ENCODE measurements at regions not wholly inside any gene's neighbourhood (a gene's known extent, or its start where the extent isn't known, plus 50 kb on each side); places are given as distances from the start of the nearest gene placed in this dataset.

DNA sequence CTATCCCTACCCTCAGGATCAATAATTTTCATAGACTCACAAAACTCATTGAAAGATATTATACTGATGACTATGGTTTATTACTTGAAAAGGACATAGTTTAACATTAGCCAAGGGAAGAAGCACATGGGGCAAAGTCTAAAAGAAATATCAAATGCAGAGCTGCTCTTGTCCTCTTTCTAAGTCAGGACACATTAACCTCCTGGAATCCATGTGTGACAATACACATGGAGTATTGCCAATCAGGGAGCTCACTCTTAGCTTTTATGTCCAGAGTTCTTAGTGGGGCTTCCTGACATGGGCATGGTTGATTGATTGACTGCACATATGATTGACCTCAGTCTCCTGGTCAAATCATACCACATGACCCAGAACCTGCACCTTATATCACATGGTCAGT lies 165.5 kb upstream of the COX7C start:
- no peaks in the 10 kb centered on the region for H3K4me1 ChIP-seq (ENCODE audit: control insufficient read depth, insufficient read depth, low read length)
- no peak for ATAC-seq
- ChIA-PET CTCF (no interaction called here), POLR2A (no interaction called here)
- intact Hi-C loops (cut with micrococcal nuclease; ENCODE audit: unreplicated experiment) (no loop called here), in situ Hi-C loops (cut with HindIII; ENCODE audit: low pct_unique_long_range_greater_than_20kb, low sequenced_read_pairs) (no loop called here)
- DNase-seq (ENCODE audit: low read depth, low spot score), result no peak
- H3K27ac ChIP-seq (ENCODE audit: low read length), result no peak overlapping the region
- H3K4me3 ChIP-seq (ENCODE audit: low read depth in 2 of 2, low read length in 2 of 2), result no peak overlapping the region
- no peaks in the 10 kb centered on the region for H3K36me3 ChIP-seq (ENCODE audit: control insufficient read depth, insufficient read depth, low read length)
- H3K9me3 ChIP-seq (ENCODE audit: control insufficient read depth, insufficient read depth, low read depth, low read length), result no peaks in the 10 kb centered on the region
- no TSS peak for BruUV-seq (replicated peaks)
- no peaks in the 10 kb centered on the region for H3K27me3 ChIP-seq (ENCODE audit: control insufficient read depth, insufficient read depth, low read length)
- no peak for TF ChIP-seq SIN3A (IDR thresholded peaks at IDR 0.05; ENCODE audit: borderline replicate concordance, insufficient read depth, low read depth, low read length)
- TF ChIP-seq REST (IDR thresholded peaks at IDR 0.05; ENCODE audit: insufficient read depth in 1 of 2, low read depth in 2 of 2, low read length in 1 of 2), result no peak
- no peak for TF ChIP-seq TCF7L2 (IDR thresholded peaks at IDR 0.05; ENCODE audit: low read depth, low read length)
- no peak for TF ChIP-seq POLR2AphosphoS5 (IDR thresholded peaks at IDR 0.05; ENCODE audit: low read depth, low read length)
- TF ChIP-seq, protein P1, sequence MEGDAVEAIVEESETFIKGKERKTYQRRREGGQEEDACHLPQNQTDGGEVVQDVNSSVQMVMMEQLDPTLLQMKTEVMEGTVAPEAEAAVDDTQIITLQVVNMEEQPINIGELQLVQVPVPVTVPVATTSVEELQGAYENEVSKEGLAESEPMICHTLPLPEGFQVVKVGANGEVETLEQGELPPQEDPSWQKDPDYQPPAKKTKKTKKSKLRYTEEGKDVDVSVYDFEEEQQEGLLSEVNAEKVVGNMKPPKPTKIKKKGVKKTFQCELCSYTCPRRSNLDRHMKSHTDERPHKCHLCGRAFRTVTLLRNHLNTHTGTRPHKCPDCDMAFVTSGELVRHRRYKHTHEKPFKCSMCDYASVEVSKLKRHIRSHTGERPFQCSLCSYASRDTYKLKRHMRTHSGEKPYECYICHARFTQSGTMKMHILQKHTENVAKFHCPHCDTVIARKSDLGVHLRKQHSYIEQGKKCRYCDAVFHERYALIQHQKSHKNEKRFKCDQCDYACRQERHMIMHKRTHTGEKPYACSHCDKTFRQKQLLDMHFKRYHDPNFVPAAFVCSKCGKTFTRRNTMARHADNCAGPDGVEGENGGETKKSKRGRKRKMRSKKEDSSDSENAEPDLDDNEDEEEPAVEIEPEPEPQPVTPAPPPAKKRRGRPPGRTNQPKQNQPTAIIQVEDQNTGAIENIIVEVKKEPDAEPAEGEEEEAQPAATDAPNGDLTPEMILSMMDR (IDR thresholded peaks at IDR 0.05), result no peak

DNA sequence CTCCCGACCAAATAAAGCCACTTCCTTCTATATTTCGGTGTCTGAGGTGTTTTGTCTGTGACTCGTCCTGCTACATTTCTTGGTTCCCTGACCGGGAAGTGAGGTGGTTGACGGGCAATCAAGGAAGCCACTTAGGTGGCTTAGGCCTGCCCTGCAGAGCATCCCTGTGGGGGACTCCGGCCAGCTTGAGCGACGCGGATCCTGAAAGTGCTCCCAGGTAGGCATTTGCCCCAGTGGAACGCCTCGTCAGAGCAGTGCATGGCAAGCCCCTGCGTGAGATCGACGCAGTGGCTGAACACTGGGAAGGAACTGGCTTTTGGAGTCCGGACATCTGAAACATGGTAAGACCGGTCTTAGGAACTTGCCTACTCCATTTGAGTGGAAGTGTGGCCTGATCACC lies 157.2 kb upstream of the COX7C start:
- Histone ChIP-seq H3K9me3 (ENCODE audit: control insufficient read depth, insufficient read depth, low read depth, low read length) (peaks cover 4% of the 10 kb centered on the region), H3K36me3 (ENCODE audit: control insufficient read depth, insufficient read depth, low read length) (no peaks in the 10 kb centered on the region), H3K4me1 (ENCODE audit: control insufficient read depth, insufficient read depth, low read length) (no peaks in the 10 kb centered on the region), H3K27ac (ENCODE audit: low read length) (no peak overlapping the region), H3K27me3 (ENCODE audit: control insufficient read depth, insufficient read depth, low read length) (no peaks in the 10 kb centered on the region), H3K4me3 (ENCODE audit: low read depth in 2 of 2, low read length in 2 of 2) (no peak overlapping the region)
- POLR2A ChIA-PET, result no interaction called here
- ATAC-seq (no peak), DNase-seq (ENCODE audit: low read depth, low spot score) (no peak)
- CTCF ChIA-PET, result no interaction called here
- in situ Hi-C loops (cut with HindIII; ENCODE audit: low pct_unique_long_range_greater_than_20kb, low sequenced_read_pairs) (no loop called here), intact Hi-C loops (cut with micrococcal nuclease; ENCODE audit: unreplicated experiment) (no loop called here)
- TF ChIP-seq POLR2AphosphoS5 (IDR thresholded peaks at IDR 0.05; ENCODE audit: low read depth, low read length) (no peak), SIN3A (IDR thresholded peaks at IDR 0.05; ENCODE audit: borderline replicate concordance, insufficient read depth, low read depth, low read length) (no peak), TCF7L2 (IDR thresholded peaks at IDR 0.05; ENCODE audit: low read depth, low read length) (no peak), REST (IDR thresholded peaks at IDR 0.05; ENCODE audit: insufficient read depth in 1 of 2, low read depth in 2 of 2, low read length in 1 of 2) (no peak)
- TF ChIP-seq, protein P1 (IDR thresholded peaks at IDR 0.05), result no peak
- BruUV-seq (replicated peaks), result no TSS peak

All from Panc1 (cell line).